NCI-H128 (cell line): ENCODE measurements at regions not wholly inside any gene's neighbourhood (a gene's known extent, or its start where the extent isn't known, plus 50 kb on each side); places are given as distances from the start of the nearest gene placed in this dataset.
"Not testable (repeated sequence)": the region's sequence is repeated elsewhere in the genome, so short reads cannot be mapped to it uniquely, and the experiment has no call there.

Experiments used
- DNase-seq: peaks from one replicate; lab custom pipeline; 2025; ENCODE audit not compliant: unreplicated experiment; lab: John Stamatoyannopoulos, UW

GRCh38 chrX:44675362-44676024, 132.8 kb upstream of the FUNDC1 start:
- peak; percentile 29 for DNase-seq

- DNase-seq: no peak
Observed at GRCh38 chrX:44674906-44675305, 132.2 kb upstream of the FUNDC1 start.

GRCh38 chrX:44669626-44670025, 127.0 kb upstream of the FUNDC1 start:
- DNase-seq: no peak

GRCh38 chrX:44667771-44668170, 125.1 kb upstream of the FUNDC1 start:
- no peak for DNase-seq

- not testable (repeated sequence) for DNase-seq
Observed at GRCh38 chrX:44657718-44658246, 115.1 kb upstream of the FUNDC1 start.

GRCh38 chrX:44651358-44651757, 108.7 kb upstream of the FUNDC1 start:
- DNase-seq: no peak

GRCh38 chrX:44643723-44644122, 101.1 kb upstream of the FUNDC1 start:
- no peak for DNase-seq

GRCh38 chrX:44637282-44637681, 94.6 kb upstream of the FUNDC1 start:
- DNase-seq: no peak

- no peak for DNase-seq
Observed at GRCh38 chrX:44621078-44621477, 78.4 kb upstream of the FUNDC1 start.

GRCh38 chrX:44619039-44619438, 76.4 kb upstream of the FUNDC1 start:
- DNase-seq: no peak

- no peak for DNase-seq
Observed at GRCh38 chrX:44596277-44596676, 53.6 kb upstream of the FUNDC1 start.
